Left ventricle myocardium inferior (tissue), 1 donor: ENCODE measurements at regions not wholly inside any gene's neighbourhood (a gene's known extent, or its start where the extent isn't known, plus 50 kb on each side); places are given as distances from the start of the nearest gene placed in this dataset.

Experiments used
- DNase-seq: peaks from one replicate; pipeline ENCODE4 v3.0.0-alpha.2; 2020
- H3K27ac ChIP-seq: fragments of 200-600 bp; replicated peaks from 2 replicates; pipeline ENCODE4 v1.8.0; 2021
- H3K27me3 ChIP-seq: fragments of 200-600 bp; 2 replicates; pipeline ENCODE4 v1.8.0; 2021; ENCODE audit warnings: low read depth
- H3K36me3 ChIP-seq: fragments of 200-600 bp; 2 replicates; pipeline ENCODE4 v1.8.0; 2021
- H3K4me1 ChIP-seq: fragments of 200-600 bp; 2 replicates; pipeline ENCODE4 v1.8.0; 2021
- H3K4me3 ChIP-seq: fragments of 200-600 bp; 2 replicates; pipeline ENCODE4 v1.8.0; 2021; ENCODE audit warnings: mild to moderate bottlenecking, moderate library complexity
- H3K9me3 ChIP-seq: fragments of 200-600 bp; replicated peaks from 2 replicates; pipeline ENCODE4 v1.8.0; 2021
- intact Hi-C: fragments of 100-400 bp; cut with micrococcal nuclease; formaldehyde crosslinking; loops from one replicate; pipeline ENCODE4 v1.11.0; 2022
- TF ChIP-seq, protein P1 (sequence below): fragments of 200-600 bp; IDR thresholded peaks from 2 replicates; pipeline ENCODE4 v1.8.0; 2021; ENCODE audit warnings: antibody characterized with exemption, mild to moderate bottlenecking, borderline replicate concordance
- donor health status: DM: no; HTN: yes; CAD: no; lungs with severe emphysema.

DNA sequence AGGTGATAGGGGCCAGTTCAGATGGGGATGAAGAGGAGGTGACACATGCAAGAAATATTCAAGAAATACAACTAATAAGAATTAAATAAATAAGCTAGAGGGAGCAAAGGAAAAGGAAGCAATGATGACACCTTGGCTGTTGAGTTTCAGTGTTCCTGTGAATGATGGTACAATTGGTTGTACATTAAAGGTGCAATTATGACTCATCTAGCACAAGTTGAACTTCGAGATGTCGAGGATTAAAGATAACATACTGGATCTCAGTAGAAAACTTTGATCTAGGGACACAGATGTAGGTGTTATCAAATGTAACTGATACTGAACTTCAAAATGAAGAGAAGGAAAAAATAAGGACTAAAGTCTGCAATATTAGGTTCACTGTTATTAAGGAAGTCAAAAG lies 760.6 kb upstream of the CHAC2 start:
- Histone ChIP-seq H3K9me3 (no peaks in the 10 kb centered on the region), H3K36me3 (no peaks in the 10 kb centered on the region), H3K4me3 (no peak overlapping the region), H3K4me1 (no peaks in the 10 kb centered on the region), H3K27me3 (no peaks in the 10 kb centered on the region), H3K27ac (no peak overlapping the region)
- intact Hi-C loops = no loop called here
- DNase-seq = no peak
- TF ChIP-seq, protein P1, sequence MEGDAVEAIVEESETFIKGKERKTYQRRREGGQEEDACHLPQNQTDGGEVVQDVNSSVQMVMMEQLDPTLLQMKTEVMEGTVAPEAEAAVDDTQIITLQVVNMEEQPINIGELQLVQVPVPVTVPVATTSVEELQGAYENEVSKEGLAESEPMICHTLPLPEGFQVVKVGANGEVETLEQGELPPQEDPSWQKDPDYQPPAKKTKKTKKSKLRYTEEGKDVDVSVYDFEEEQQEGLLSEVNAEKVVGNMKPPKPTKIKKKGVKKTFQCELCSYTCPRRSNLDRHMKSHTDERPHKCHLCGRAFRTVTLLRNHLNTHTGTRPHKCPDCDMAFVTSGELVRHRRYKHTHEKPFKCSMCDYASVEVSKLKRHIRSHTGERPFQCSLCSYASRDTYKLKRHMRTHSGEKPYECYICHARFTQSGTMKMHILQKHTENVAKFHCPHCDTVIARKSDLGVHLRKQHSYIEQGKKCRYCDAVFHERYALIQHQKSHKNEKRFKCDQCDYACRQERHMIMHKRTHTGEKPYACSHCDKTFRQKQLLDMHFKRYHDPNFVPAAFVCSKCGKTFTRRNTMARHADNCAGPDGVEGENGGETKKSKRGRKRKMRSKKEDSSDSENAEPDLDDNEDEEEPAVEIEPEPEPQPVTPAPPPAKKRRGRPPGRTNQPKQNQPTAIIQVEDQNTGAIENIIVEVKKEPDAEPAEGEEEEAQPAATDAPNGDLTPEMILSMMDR = no peak

GRCh38 chr2:53004413-53004812 lies 763.2 kb upstream of the CHAC2 start:
- intact Hi-C loops = no loop called here
- TF ChIP-seq, protein P1 = no peak
- no peak overlapping the region for H3K4me3 ChIP-seq
- no peak for DNase-seq
- H3K36me3 ChIP-seq = no peaks in the 10 kb centered on the region
- H3K4me1 ChIP-seq = no peaks in the 10 kb centered on the region
- H3K27ac ChIP-seq = no peak overlapping the region
- no peaks in the 10 kb centered on the region for H3K27me3 ChIP-seq
- H3K9me3 ChIP-seq = no peaks in the 10 kb centered on the region

GRCh38 chr2:52995424-52995823 lies 772.2 kb upstream of the CHAC2 start:
- Histone ChIP-seq H3K9me3 (peaks cover 12% of the 10 kb centered on the region), H3K27me3 (no peaks in the 10 kb centered on the region), H3K4me1 (no peaks in the 10 kb centered on the region), H3K4me3 (no peak overlapping the region), H3K27ac (no peak overlapping the region), H3K36me3 (no peaks in the 10 kb centered on the region)
- intact Hi-C loops = no loop called here
- no peak for DNase-seq
- TF ChIP-seq, protein P1 = no peak

GRCh38 chr2:52976143-52976949 lies 791.3 kb upstream of the CHAC2 start:
- no peak for DNase-seq
- no peaks in the 10 kb centered on the region for H3K36me3 ChIP-seq
- H3K4me3 ChIP-seq = no peak overlapping the region
- TF ChIP-seq, protein P1 = peak; percentile 33
- intact Hi-C loops = no loop called here
- no peaks in the 10 kb centered on the region for H3K9me3 ChIP-seq
- H3K27ac ChIP-seq = no peak overlapping the region
- H3K4me1 ChIP-seq = no peaks in the 10 kb centered on the region
- no peaks in the 10 kb centered on the region for H3K27me3 ChIP-seq

DNA sequence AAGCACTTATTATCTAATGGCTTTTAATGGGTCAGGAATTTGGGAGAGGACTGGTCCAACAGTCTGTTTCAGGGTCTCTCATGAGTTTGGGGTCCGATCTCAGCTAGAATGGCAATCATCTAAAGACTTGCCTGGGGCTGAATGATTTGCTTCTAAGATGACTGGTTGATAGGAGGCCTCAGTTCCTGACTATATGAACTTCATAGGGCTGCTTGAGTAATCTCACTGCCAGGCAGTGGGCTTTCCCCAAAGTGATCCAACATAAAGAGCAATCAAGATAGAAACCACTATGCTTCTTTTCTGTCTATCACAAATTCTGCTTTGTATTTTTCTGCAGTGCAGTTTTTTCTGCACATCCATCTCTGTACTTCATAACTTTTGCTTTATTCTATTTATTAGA lies 793.5 kb upstream of the CHAC2 start:
- no peaks in the 10 kb centered on the region for H3K36me3 ChIP-seq
- DNase-seq = no peak
- no peak overlapping the region for H3K27ac ChIP-seq
- H3K4me1 ChIP-seq = no peaks in the 10 kb centered on the region
- TF ChIP-seq, protein P1 = no peak
- H3K9me3 ChIP-seq = no peaks in the 10 kb centered on the region
- H3K4me3 ChIP-seq = no peak overlapping the region
- intact Hi-C loops = no loop called here
- no peaks in the 10 kb centered on the region for H3K27me3 ChIP-seq
